ENCODE measurements at regions not wholly inside any gene's neighbourhood (a gene's known extent, or its start where the extent isn't known, plus 50 kb on each side); places are given as distances from the start of the nearest gene placed in this dataset.

DNA sequence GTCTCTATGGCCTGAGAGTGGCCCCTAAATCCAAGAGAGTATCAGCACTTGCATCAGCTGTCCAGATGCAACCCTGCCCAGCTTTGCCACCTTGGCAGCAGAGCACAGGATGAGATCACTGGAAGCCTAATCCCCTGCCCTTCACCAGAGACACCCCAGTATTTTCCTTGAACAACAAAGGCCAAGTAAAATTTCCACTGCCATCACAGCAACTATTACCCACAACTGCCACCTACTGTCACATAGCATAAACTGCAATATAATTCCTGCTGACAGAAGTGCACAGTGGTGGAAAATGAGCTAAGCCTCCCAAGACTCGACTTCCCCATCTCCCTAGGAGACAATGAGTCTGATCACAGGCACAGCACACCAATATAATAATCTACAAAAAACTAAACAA lies 462.8 kb upstream of the ZWINT start:
- no peak overlapping the region for H3K27ac ChIP-seq (ENCODE audit: low read depth)
- no peaks in the 10 kb centered on the region for H3K36me3 ChIP-seq (ENCODE audit: insufficient read depth)
- Mint-ChIP-seq H3K4me1 (no peaks in the 10 kb centered on the region), H3K27ac (no peak overlapping the region), H3K4me3 (no peak overlapping the region), H3K27me3 (ENCODE audit: insufficient read depth, low read depth, poor library complexity) (peaks cover 4% of the 10 kb centered on the region), H3K36me3 (ENCODE audit: low read depth) (peaks cover 21% of the 10 kb centered on the region), H3K9me3 (peaks cover 28% of the 10 kb centered on the region)
- no peak for TF ChIP-seq CREB1 (CRISPR knock-in tag; IDR thresholded peaks at IDR 0.05; ENCODE audit: low read depth)
- TF ChIP-seq CTCF (conservative IDR thresholded peaks at IDR 0.05; ENCODE audit: low read depth in 2 of 2) = peak; percentile 63 to 78
- TF ChIP-seq NANOG (IDR thresholded peaks at IDR 0.05; ENCODE audit: borderline replicate concordance) = no peak
- DNase-seq (ENCODE audit: low spot score) (peak; percentile 56), ATAC-seq (peak; percentile 38; the same call in 1 of the 3 replicates)
- H2AFZ ChIP-seq = no peak overlapping the region
- H3F3A ChIP-seq (replicated peaks; ENCODE audit: low read depth) = no peaks in the 10 kb centered on the region
- H3K9me2 ChIP-seq (ENCODE audit: insufficient read depth) = no peaks in the 10 kb centered on the region
- H3K79me2 ChIP-seq (replicated peaks; ENCODE audit: insufficient read depth) = no peaks in the 10 kb centered on the region
- H4K20me1 ChIP-seq (replicated peaks; ENCODE audit: insufficient read depth) = no peaks in the 10 kb centered on the region
- H3K4me1 ChIP-seq (ENCODE audit: insufficient read depth) = no peaks in the 10 kb centered on the region
- no peak overlapping the region for H3K4me2 ChIP-seq
- no peaks in the 10 kb centered on the region for H3K27me3 ChIP-seq (ENCODE audit: insufficient read depth)
- no peak overlapping the region for H3K4me3 ChIP-seq

DNA sequence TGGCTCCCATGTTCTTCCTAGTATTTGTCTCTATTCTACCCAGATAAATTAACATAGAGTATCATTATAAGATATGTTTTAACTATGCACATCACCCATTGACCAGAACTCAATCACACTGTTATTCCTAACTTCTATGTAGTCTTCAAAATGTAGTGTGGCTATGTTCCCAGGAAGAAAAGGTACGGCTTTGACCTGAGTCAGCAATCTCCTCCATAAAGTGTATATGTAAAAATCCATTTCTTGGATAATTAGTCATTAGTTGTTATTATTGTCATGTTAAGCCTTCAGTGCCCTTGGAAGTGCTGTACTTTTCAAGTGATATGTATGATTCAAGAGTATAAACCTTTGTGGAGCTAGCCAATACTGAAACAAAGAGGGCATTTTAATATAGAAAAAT lies 444.0 kb upstream of the ZWINT start:
- no peak overlapping the region for H3K4me3 Mint-ChIP-seq
- H3K9me3 Mint-ChIP-seq = no peaks in the 10 kb centered on the region
- Histone ChIP-seq H3K4me2 (no peak overlapping the region), H4K20me1 (replicated peaks; ENCODE audit: insufficient read depth) (no peaks in the 10 kb centered on the region), H3K27ac (ENCODE audit: low read depth) (no peak overlapping the region), H3K4me1 (ENCODE audit: insufficient read depth) (no peaks in the 10 kb centered on the region), H3K27me3 (ENCODE audit: insufficient read depth) (no peaks in the 10 kb centered on the region), H3K36me3 (ENCODE audit: insufficient read depth) (no peaks in the 10 kb centered on the region), H3K4me3 (no peak overlapping the region), H3K9me2 (ENCODE audit: insufficient read depth) (peaks cover 13% of the 10 kb centered on the region), H3K79me2 (replicated peaks; ENCODE audit: insufficient read depth) (no peaks in the 10 kb centered on the region), H2AFZ (no peak overlapping the region), H3F3A (replicated peaks; ENCODE audit: low read depth) (no peaks in the 10 kb centered on the region)
- no peak for DNase-seq (ENCODE audit: low spot score)
- no peak for ATAC-seq
- H3K27ac Mint-ChIP-seq = no peak overlapping the region
- H3K4me1 Mint-ChIP-seq = peaks cover 5% of the 10 kb centered on the region; the same call in 2 of the 3 replicates
- H3K27me3 Mint-ChIP-seq (ENCODE audit: insufficient read depth, low read depth, poor library complexity) = no peaks in the 10 kb centered on the region
- no peaks in the 10 kb centered on the region for H3K36me3 Mint-ChIP-seq (ENCODE audit: low read depth)
- TF ChIP-seq EZH2phosphoT487 (IDR thresholded peaks at IDR 0.05; ENCODE audit: unreplicated experiment) (no peak), EZH2 (IDR thresholded peaks at IDR 0.05; ENCODE audit: low read depth, unreplicated experiment) (no peak), ZNF114 (CRISPR knock-in tag; IDR thresholded peaks at IDR 0.05) (no peak), ZNF331 (CRISPR knock-in tag; IDR thresholded peaks at IDR 0.05; ENCODE audit: low read depth) (no peak), STAT1 (IDR thresholded peaks at IDR 0.05; ENCODE audit: unreplicated experiment) (no peak), POLR2AphosphoS5 (IDR thresholded peaks at IDR 0.05; ENCODE audit: low read depth) (no peak), CREB1 (CRISPR knock-in tag; IDR thresholded peaks at IDR 0.05; ENCODE audit: low read depth) (no peak), ETS1 (IDR thresholded peaks at IDR 0.05) (no peak), JUNB (IDR thresholded peaks at IDR 0.05; ENCODE audit: unreplicated experiment) (no peak), ZNF462 (CRISPR knock-in tag; IDR thresholded peaks at IDR 0.05) (no peak)
